GM21825 (cell line): ENCODE measurements at regions not wholly inside any gene's neighbourhood (a gene's known extent, or its start where the extent isn't known, plus 50 kb on each side); places are given as distances from the start of the nearest gene placed in this dataset.

Source experiments
- ATAC-seq: cut with Tn5 transposase; IDR thresholded peaks from one replicate; pipeline ENCODE4 v1.9.1; 2021; ENCODE audit warnings: mild to moderate bottlenecking, moderate library complexity; ENCODE audit not compliant: unreplicated experiment

GRCh38 chr6:28696167-28696566 lies 170.5 kb downstream of the GPX5 start:
- no peak for ATAC-seq

GRCh38 chr6:28696682-28697081 lies 171.0 kb downstream of the GPX5 start:
- no peak for ATAC-seq

DNA sequence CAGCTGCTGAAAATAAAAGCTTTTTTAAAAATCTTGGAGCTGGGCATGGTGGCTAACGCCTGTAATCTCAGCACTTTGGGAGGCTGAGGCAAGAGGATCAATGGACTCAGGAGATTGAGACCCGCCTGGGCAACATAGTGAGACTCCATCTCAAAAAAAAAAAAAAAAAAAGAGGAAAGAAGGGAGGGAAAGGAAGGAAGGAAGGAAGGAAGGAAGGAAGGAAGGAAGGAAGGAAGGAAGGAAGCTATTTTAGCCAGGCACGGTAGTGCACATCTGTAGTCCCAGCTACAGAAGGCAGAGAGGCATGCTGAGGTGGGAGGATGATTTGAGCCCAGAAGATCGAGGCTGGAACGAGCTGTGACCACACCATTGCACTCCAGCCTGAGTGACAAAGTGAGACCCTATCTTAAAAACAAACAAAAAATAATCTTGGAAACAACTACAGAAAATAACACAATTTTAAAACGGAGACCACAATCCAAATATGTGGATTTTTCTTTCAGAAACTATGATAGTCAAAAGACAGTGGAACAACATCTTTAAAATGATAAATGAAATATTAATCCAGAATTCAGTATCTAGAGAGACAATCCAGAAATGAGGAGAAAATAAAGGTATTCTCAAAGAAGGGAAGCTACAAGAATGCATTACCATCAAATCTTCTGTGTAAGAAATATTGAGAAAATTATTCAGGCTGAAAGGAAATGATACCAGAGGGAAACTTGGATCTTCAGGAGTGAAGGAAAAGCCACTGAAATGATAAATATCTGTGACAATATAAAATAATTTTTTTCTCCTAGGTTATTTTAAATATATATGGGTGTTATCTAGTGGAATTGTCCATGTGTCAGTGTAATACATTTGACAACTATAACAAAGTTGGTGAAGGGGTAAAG lies 182.0 kb downstream of the GPX5 start:
- ATAC-seq = no peak

DNA sequence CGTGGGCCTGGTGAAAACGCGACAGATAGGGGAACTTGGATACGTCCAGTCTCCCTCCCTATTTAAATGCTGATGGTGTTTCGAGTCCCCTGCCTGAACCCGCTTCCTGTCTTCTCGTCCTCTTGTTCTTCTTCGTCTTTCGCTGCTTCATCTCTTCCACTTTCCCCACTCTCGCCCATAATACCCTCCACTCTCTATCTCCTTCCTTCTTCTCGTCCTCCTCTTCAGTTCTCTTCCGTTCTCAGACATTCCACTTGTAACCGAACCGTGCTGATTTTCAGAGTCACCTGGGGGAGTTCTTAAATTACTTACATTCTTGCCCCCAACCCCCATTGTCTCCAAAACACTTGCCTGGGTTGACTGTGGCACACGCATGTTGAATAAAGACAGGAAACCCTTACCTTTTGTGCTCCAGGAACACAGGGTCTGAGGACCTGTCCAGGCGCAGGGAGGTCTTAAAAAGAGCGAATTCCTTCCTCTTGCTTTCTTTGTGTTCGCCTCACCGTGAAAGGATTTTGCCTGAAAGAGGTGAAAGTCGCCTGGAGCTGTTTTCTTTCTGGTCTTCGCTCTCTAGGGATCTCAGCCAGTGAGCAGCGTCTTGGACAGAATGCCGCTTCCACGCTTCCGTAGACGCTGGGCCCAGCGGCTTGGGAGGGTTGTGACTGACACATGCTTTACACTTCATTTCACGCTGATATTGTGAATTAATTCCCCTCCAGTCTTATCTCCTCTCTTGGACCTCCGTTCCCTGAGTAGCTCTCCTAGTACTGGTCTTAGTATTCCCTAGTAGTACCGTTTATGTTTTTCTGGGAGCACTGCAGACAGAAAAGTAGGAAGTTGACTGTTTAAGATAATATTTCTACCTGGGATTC lies 184.0 kb downstream of the GPX5 start:
- ATAC-seq = no peak

DNA sequence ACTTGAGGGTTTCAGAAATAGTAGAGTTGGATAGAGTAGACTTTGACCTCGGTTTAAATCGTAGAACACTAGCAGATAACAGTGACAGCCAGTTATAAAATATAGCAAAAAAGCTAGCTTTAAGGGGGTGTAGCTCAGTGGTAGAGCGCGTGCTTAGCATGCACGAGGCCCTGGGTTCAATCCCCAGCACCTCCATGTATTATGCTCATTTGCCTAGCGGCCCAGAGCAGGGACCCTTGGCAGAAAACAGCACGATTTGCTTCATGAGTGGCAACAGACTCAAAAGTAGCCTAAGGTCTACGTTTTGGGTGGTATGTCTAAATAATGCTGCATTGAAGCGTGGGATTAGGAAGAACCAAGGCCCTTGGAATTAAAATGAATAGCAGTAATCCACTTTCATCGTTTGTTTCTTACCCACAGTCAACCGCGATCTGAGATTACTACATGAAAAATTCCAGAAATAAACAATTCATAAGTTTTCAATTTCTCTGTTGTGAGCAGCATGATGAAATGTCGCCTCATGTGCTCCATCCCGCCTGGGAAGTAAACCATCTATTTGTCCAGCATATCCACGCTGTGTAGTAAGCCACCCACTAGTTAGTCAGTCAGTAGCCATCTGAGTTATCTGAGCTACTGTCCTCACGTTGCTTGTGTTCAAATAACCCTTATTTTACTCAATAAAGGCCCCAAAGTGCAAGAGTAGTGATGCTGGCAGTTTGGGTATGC lies 184.9 kb downstream of the GPX5 start:
- ATAC-seq = no peak

GRCh38 chr6:28711325-28711724 lies 185.6 kb downstream of the GPX5 start:
- ATAC-seq = no peak

- ATAC-seq = no peak
Measured at GRCh38 chr6:28711788-28712341, 186.2 kb downstream of the GPX5 start.

GRCh38 chr6:28712982-28713381 lies 187.3 kb downstream of the GPX5 start:
- no peak for ATAC-seq

DNA sequence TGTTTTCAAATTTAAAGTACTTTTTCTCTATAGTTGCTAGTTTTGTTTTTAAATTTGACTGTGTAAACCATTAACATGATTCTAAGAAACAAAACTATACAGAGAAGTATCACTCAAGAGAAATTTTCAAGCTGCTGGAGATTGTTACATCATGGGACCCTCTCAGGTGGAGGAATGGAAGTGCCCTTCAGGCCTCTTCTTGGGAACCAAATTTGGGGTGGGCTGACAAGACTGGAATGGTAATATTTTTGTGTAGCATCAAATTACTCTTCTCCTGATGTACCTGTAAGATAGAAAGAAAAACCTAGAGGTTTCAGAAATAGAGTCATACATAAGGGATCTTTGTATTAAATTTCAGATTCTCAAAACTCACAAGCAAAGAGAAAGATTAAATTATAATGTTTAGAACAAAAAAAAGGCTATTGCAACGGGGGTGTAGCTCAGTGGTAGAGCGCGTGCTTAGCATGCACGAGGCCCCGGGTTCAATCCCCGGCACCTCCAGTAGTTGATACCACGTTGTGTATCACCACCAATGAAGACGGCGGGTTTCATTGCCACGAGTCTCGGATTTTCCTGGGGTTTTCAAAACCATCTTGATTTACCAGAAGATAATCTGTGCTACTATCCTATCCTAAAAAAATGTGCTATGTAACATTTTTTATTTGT lies 193.7 kb downstream of the GPX5 start:
- ATAC-seq = no peak

- no peak for ATAC-seq
Measured at GRCh38 chr6:28720357-28721231, 194.9 kb downstream of the GPX5 start.

- no peak for ATAC-seq
Measured at GRCh38 chr6:28721372-28721771, 195.7 kb downstream of the GPX5 start.

GRCh38 chr6:28724395-28724794 lies 198.7 kb downstream of the GPX5 start:
- ATAC-seq = no peak

GRCh38 chr6:28725274-28725809 lies 198.4 kb downstream of the TRIM27 start:
- ATAC-seq = no peak

- ATAC-seq = no peak
Measured at GRCh38 chr6:28725890-28726348, 197.9 kb downstream of the TRIM27 start.

DNA sequence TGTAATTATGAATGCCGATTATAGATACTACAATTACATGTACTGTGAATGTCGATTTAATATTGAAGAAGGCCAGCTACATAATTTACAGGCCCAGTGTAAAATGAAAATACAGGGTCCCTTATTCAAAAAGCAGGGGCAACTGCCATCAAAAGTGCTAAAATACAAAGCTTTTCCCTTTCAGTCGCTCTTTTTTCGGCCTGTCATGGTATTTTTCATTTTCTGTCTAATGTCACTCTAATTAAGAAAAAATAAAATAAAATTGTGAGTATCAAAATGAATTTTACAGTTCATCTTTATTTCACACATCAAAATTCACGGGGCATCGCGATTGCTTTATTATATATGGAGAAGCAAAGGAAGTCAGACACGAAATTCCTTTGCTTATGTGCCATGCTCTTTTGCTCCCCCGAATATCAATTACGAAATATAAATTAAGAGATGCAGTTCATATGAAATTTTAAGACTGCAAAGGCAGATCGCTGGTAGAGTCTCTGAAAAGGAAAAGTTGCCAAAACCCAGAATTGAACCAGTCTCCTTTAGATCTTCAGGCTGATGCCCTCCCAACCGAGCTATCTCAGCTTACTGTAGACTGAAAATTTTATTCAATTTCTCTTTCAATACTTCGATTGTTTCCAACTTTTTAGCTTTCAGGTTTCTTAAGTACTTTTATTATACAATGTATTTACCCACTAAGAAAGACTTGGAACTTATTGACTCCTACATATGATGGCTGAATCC lies 197.0 kb downstream of the TRIM27 start:
- no peak for ATAC-seq

GRCh38 chr6:28727559-28728211 lies 196.1 kb downstream of the TRIM27 start:
- no peak for ATAC-seq

GRCh38 chr6:28729501-28730402 lies 194.0 kb downstream of the TRIM27 start:
- no peak for ATAC-seq
